PFSK-1 (cell line): ENCODE measurements at regions not wholly inside any gene's neighbourhood (a gene's known extent, or its start where the extent isn't known, plus 50 kb on each side); places are given as distances from the start of the nearest gene placed in this dataset.

ENCODE experiments used
- POLR2AphosphoS5 ChIP-seq: IDR thresholded peaks from 2 replicates; pipeline ENCODE4 v1.6.1; 2012; ENCODE audit warnings: low read depth, mild to moderate bottlenecking, control low read depth, low read length, moderate library complexity
- REST ChIP-seq, 2 experiments: IDR thresholded peaks; 2 replicates each; pipeline versions ENCODE4 v1.6.1 to v1.8.0; 2011 to 2012; ENCODE audit warnings: low read depth in 2 of 2, low read length in 2 of 2, control low read depth in 1 of 2, inconsistent platforms in 1 of 2, mild to moderate bottlenecking in 1 of 2, moderate library complexity in 1 of 2; ENCODE audit not compliant: insufficient read depth in 1 of 2

DNA sequence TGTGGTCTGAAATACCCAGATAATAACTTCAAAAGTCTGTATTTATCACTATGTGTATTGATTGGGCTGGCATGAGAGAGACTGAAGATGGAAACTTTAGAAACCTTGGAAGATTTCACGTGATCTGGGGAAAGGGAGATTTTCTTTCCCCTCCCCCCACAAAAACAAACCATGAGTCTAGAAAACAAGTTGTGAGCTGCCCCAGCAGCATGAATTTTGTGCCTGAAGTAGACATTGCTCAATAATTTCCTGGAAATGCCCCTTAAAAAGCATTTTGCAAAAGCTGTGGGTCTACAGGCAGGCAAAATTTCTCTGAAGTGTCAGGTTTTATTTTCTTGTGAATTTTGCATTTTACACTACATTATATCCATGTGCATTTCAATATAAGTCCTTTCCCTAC lies 101.8 kb downstream of the ETAA1 start:
- TF ChIP-seq REST (IDR thresholded peaks at IDR 0.05; ENCODE audit: insufficient read depth in 1 of 2, low read depth in 2 of 2, low read length in 2 of 2), result no peak
- no peak for TF ChIP-seq POLR2AphosphoS5
